Fibroblast of skin of abdomen (primary cell): ENCODE measurements at regions not wholly inside any gene's neighbourhood (a gene's known extent, or its start where the extent isn't known, plus 50 kb on each side); places are given as distances from the start of the nearest gene placed in this dataset.
"Not testable (repeated sequence)": the region's sequence is repeated elsewhere in the genome, so short reads cannot be mapped to it uniquely, and the experiment has no call there.

Experiments
- DNase-seq: peaks from one replicate; pipeline ENCODE4 v3.0.0-alpha.2; 2013

DNA sequence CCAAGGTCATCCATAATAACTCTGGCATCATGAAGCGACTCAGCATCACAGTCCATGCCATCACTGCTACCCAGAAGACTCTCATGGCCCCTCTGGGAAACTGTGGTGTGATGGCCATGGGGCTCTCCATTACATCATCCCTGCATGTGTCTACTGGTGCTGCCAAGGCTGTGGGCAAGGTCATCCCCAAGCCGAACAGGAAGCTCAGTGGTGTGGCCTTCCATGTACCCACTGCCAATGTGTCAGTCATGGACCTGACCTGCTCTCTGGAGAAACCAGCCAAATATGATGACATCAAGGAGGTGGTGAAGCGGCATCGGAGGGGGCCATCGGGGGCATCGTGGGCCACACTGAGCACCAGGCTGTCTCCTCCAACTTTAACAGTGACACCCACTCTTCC, 65.1 kb upstream of the ARHGAP29 start:
- DNase-seq: no peak

DNA sequence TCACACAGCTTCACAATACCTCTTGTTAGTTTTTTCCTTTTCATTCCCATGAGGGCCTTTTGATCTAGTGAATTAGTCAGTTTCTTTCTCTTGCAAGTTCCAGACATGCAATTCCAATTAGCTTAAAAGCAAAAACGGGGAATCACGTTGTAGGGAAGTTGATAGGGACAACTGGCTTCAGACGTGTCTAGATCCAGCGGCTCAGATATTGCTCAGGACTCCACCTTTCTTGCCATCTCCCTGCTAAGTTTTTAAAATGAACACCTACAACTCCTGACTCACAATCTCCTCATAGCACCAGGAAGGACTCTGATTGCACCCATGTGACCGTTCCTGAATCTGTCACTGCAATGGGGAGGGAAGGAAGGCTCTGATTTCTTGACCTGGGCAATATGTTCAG, 63.8 kb upstream of the ARHGAP29 start:
- DNase-seq: no peak

DNA sequence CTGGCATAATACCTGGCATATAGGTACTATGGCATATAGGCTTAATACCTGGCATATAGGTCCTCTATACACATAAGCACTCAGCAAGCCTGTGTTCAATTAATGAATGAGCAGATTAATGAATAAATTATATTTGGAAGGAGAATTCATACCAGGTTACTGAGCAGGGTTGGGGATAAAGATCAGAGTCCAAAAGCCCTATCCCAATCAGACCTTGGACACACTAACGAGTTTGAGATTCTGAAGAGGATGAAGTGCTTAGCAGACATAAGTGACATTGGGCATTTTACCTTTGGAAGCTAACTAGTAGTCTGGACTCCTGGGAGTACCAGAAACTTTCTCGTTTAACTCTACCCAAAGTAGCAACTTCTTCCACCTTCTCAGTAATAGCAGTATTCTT, 63.3 kb upstream of the ARHGAP29 start:
- no peak for DNase-seq

DNA sequence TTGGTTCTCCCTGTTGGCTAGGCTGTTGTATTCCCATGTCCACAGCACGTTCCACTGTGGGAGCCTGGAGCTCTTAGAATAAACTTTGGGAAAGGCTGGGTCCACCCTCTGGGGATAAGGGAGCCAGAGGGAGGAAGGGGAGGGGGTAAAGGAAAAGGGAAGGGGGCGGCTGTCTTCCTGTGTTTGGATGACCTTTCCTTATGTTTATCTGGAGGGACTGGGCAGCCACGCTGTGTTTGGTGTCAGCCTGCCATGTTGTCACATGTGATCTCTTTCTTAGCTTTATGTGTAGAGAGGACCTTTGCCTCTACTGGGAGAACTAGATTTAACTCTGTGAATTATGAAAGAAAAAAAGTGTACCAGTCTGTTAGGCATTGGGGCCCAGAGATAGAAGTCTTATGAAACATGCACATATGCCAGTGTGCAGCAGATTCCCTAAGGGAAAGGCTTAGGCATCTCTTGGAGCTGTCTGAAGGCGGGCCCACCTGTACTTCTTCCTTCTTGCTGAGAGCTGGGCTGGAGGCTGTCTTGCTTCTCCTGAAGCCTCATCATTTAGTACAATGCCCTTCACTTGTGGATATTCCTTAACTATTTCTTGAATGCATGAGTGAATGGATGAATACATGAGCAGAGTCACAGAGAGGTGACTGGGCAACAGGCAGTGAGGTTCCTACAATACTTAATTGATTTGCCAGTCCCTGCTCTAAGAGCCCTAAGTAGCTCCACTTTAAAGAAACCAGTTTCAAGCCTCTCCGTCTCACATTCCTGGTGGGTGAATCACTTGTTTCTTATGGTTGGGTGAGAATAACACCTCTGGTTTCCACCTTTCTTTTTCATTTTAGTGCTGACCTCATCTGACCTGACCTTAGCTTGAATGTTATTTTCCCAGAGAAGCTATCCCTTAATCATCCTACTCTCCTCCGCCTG, 62.5 kb upstream of the ARHGAP29 start:
- peak; percentile 58 for DNase-seq

DNA sequence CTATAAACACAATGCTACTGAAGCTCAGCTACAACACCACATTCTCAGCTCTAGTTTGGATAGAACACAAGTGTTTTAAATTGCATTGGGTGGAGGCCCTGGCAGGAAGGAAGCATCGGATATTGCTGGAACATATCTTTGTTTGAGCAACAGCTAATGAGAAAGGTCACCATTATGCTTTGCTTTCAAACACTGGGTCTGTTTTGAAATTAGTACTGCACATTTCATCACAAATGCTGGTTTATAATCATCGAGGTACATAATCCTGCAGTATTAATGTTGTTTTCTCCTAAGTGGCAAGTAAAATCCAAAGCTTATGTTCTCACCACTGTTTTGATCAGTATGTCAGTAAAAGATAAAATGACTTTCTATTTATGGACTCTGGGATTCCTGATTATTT, 61.5 kb upstream of the ARHGAP29 start:
- DNase-seq: no peak

DNA sequence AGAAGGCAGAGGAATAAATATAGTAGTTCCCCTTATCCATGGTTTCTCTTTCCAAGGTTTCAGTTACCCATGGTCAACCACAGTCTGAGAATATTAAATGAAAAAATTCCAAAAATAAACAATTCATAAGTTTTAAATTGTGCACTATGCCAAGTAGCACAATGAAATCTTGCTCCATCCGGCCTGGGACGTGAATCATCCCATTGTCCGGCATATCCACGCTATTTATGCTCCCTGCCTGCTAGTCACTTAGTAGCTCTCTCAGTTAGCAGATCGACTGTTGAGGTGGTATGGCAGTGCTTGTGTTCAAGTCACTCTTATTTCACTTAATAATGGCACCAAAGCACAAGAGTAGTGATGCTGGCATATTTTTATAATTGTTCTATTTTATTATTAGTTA, 58.6 kb upstream of the ARHGAP29 start:
- no peak for DNase-seq

DNA sequence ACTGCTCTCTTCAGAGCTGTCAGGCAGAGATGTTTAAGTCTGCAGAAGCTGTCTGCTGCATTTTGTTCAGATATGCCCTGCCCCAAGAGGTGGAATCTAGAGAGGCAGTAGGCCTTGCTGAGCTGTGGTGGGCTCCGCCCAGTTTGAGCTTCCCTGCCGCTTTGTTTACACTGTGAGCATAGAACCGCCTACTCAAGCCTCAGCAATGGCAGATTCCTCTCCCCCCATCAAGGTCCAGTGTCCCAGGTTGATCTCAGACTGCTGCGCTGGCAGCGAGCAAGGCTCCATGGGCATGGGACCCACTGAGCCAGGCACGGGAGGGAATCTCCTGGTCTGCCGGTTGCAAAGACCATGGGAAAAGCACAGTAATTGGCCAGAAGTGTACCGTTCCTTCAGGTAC, 55.6 kb upstream of the ARHGAP29 start:
- DNase-seq: not testable (repeated sequence)

DNA sequence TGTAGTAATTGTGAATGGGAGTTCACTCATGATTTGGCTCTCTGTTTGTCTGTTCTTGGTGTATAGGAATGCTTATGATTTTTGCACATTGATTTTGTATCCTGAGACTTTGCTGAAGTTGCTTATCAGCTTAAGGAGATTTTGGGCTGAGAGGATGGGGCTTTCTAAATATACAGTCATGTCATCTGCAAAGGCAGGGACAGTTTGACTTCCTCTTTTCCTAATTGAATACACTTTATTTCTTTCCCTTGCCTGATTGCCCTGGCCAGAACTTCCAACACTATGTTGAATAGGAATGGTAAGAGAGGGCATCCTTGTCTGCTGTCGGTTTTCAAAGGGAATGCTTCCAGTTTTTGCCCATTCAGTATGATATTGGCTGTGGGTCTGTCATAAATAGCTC, 51.9 kb upstream of the ARHGAP29 start:
- DNase-seq: not testable (repeated sequence)
